Activated CD4-positive, alpha-beta memory T cell treated with anti-CD3 and anti-CD28 coated beads, Interleukin-2, amount 10 ng/mL, durations not matched to agents 7 days and 5 days (primary cell): ENCODE measurements at regions not wholly inside any gene's neighbourhood (a gene's known extent, or its start where the extent isn't known, plus 50 kb on each side); places are given as distances from the start of the nearest gene placed in this dataset.

Experiments
- CTCF ChIA-PET: fragments of 350-600 bp; sonication (Branson Sonifier 250); formaldehyde crosslinking; loops from one replicate; lab custom pipeline; 2021; ENCODE audit warnings: antibody characterized with exemption, inconsistent platforms; lab: Charles Lee
- POLR2A ChIA-PET: fragments of 350-600 bp; sonication (Branson Sonifier 250); formaldehyde crosslinking; loops from one replicate; lab custom pipeline; 2021; ENCODE audit warnings: antibody characterized with exemption; lab: Charles Lee
- DNase-seq: peaks from one replicate; pipeline ENCODE4 v3.0.0-alpha.2; 2020
- H3K27ac Mint-ChIP-seq: one replicate; pipeline ENCODE4 v1.8.0; 2021; ENCODE audit warnings: mild to moderate bottlenecking, mixed read lengths
- H3K27me3 Mint-ChIP-seq: one replicate; pipeline ENCODE4 v1.8.0; 2021; ENCODE audit warnings: mixed read lengths
- H3K36me3 Mint-ChIP-seq: one replicate; pipeline ENCODE4 v1.8.0; 2021; ENCODE audit warnings: low read depth, mixed read lengths
- H3K4me1 Mint-ChIP-seq: one replicate; pipeline ENCODE4 v1.8.0; 2021; ENCODE audit warnings: mixed read lengths
- H3K4me3 Mint-ChIP-seq: one replicate; pipeline ENCODE4 v1.8.0; 2021; ENCODE audit warnings: mild to moderate bottlenecking, mixed read lengths
- H3K9me3 Mint-ChIP-seq: one replicate; pipeline ENCODE4 v1.8.0; 2021; ENCODE audit warnings: mixed read lengths

DNA sequence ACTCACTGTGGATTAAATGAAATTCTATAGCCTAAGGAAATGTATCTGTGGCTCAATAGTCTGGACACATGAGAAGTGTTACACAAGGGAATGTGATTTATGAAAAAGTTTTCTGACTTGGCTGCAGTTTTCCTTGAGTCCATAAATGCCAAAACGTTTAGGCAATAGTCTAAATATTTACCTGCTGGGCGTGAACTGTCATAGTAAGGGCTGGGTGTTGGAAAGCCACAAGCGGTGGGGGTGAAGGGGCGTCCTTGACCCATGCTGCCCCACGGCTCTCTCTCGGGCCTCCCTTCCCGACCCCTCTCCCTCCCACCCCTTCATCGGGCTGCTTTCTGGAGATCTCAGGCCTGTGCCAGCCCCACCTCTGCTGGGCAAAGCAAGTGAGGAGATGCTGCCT lies 223.7 kb downstream of the BUB3 start:
- Mint-ChIP-seq H3K27me3 (no peaks in the 10 kb centered on the region), H3K27ac (no peak overlapping the region), H3K9me3 (no peaks in the 10 kb centered on the region), H3K4me1 (no peaks in the 10 kb centered on the region), H3K4me3 (no peak overlapping the region), H3K36me3 (no peaks in the 10 kb centered on the region)
- CTCF ChIA-PET = no interaction called here
- DNase-seq = no peak
- POLR2A ChIA-PET = no interaction called here

DNA sequence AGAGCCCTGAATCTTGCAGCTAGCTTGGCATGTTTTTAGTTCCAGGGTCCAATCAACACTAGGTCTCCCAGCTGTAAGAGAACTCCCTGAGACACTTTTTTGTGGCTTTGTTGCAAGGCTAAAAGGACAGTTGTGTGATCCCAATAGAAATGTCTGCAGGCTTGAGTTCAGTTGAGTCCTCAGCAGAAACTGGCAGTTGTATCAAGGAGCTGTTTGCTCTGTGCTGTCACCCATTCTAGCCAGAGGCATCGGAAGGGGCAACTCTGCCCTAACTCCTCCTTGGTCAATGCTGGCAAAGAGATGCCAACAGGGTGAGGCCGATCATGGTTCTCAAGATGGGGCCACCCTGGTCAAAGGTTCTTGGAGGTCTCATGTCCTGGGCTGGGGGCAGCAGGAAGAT lies 224.1 kb downstream of the BUB3 start:
- DNase-seq = no peak
- ChIA-PET POLR2A (no interaction called here), CTCF (no interaction called here)
- no peaks in the 10 kb centered on the region for H3K27me3 Mint-ChIP-seq
- H3K36me3 Mint-ChIP-seq = no peaks in the 10 kb centered on the region
- no peaks in the 10 kb centered on the region for H3K9me3 Mint-ChIP-seq
- H3K27ac Mint-ChIP-seq = no peak overlapping the region
- H3K4me3 Mint-ChIP-seq = no peak overlapping the region
- H3K4me1 Mint-ChIP-seq = no peaks in the 10 kb centered on the region

DNA sequence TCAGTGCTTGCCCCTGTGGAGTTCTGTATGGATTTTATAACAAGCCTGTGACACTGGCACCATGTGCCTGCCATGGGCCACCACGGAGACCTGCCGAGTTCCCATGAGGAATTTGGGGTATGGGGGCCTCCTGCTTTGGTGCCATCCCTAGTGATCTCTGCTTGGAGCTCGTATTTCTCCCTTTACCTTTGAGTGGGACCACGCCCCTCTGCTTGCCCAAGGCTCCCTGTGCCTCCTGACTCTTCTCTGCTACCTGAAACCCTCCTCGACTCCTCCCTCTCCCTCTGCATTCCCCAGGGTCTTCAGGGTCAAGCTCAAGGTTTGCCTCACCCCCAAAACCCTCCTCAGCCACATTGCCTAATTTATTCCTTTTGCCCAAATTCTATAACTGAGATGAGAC lies 225.0 kb downstream of the BUB3 start:
- Mint-ChIP-seq H3K4me3 (no peak overlapping the region), H3K27ac (no peak overlapping the region), H3K36me3 (no peaks in the 10 kb centered on the region), H3K4me1 (no peaks in the 10 kb centered on the region), H3K9me3 (no peaks in the 10 kb centered on the region), H3K27me3 (no peaks in the 10 kb centered on the region)
- ChIA-PET POLR2A (no interaction called here), CTCF (no interaction called here)
- DNase-seq = no peak

DNA sequence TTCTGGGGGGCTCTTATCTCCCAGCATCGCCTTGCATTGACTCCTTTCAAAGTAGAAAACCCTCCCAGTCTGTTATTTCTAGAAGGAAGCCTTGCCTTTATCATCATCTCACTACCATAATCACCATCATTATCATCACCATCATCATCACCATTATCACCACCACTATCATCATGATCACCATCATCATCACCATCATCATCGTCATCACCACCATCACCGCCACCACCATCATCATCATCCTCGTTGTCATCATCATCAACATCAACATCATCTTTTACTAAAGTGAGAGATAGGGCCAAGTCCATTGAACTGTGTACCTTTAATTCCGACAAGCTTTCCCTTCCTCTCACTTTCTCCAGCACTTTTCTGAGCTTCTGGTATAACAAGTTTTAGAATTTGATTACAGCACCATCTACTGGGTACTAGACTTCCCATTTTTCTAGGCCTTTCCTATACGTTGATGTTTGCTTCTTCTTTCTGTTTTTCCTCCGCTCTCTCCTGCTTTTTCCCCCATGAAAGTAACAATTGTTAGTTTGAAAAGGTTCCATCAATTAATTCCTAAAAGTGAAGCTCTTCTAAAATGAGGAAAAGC lies 226.4 kb downstream of the BUB3 start:
- H3K4me1 Mint-ChIP-seq = no peaks in the 10 kb centered on the region
- H3K27me3 Mint-ChIP-seq = no peaks in the 10 kb centered on the region
- ChIA-PET POLR2A (no interaction called here), CTCF (interaction anchor here (1.2 to 1.8 kb wide), 2 partner anchors 247 to 336 kb away, joined by 3 to 6 read pairs; no protein-coding TSS in a partner anchor)
- H3K4me3 Mint-ChIP-seq = no peak overlapping the region
- H3K9me3 Mint-ChIP-seq = no peaks in the 10 kb centered on the region
- DNase-seq = no peak
- H3K36me3 Mint-ChIP-seq = no peaks in the 10 kb centered on the region
- H3K27ac Mint-ChIP-seq = no peak overlapping the region

DNA sequence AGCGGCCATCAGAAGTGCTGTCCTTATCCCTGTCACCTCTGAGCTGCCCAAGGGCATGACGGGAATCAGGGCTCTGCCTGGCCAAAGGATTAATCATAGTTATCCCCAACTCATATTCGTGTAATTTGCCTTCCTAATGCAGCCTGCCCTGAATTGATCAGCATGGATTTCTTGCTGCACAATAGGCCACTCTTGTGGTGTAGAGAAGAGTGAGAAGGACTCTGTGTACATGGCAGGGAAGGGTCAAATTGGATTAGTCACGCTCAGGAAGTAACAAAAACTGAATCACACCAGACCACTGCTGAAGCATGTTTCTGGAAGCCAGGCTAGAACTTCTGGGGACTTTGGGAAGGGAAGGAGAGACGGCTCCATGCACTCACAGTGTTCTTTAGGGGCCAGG lies 227.0 kb downstream of the BUB3 start:
- no peaks in the 10 kb centered on the region for H3K27me3 Mint-ChIP-seq
- no peaks in the 10 kb centered on the region for H3K36me3 Mint-ChIP-seq
- no peak for DNase-seq
- peaks cover 2% of the 10 kb centered on the region for H3K9me3 Mint-ChIP-seq
- ChIA-PET CTCF (interaction anchor here (1.2 to 1.8 kb wide), 2 partner anchors 248 to 336 kb away, joined by 3 to 6 read pairs; no protein-coding TSS in a partner anchor), POLR2A (no interaction called here)
- H3K4me3 Mint-ChIP-seq = no peak overlapping the region
- H3K27ac Mint-ChIP-seq = no peak overlapping the region
- no peaks in the 10 kb centered on the region for H3K4me1 Mint-ChIP-seq

DNA sequence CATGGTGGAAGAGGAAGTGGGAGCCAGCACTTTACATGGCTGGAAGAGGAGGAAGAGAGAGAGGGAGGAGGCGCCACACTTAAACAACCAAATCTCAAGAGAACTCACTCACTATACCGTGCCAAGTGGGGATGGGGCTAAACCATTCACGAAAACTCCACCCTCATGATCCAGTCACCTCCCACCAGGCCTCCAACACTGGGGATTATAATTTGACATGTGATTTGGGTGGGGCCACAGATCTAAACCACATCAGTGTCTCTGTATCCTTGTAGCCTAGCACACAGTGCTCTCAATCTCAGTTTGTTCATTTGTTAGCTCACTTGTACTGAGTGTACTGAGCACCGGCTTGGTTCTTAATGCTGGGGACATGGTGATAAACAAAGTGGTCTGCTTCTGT lies 228.3 kb downstream of the BUB3 start:
- H3K27me3 Mint-ChIP-seq = no peaks in the 10 kb centered on the region
- ChIA-PET CTCF (no interaction called here), POLR2A (no interaction called here)
- no peak overlapping the region for H3K4me3 Mint-ChIP-seq
- no peaks in the 10 kb centered on the region for H3K4me1 Mint-ChIP-seq
- DNase-seq = no peak
- H3K36me3 Mint-ChIP-seq = no peaks in the 10 kb centered on the region
- H3K9me3 Mint-ChIP-seq = peaks cover 6% of the 10 kb centered on the region
- H3K27ac Mint-ChIP-seq = no peak overlapping the region

DNA sequence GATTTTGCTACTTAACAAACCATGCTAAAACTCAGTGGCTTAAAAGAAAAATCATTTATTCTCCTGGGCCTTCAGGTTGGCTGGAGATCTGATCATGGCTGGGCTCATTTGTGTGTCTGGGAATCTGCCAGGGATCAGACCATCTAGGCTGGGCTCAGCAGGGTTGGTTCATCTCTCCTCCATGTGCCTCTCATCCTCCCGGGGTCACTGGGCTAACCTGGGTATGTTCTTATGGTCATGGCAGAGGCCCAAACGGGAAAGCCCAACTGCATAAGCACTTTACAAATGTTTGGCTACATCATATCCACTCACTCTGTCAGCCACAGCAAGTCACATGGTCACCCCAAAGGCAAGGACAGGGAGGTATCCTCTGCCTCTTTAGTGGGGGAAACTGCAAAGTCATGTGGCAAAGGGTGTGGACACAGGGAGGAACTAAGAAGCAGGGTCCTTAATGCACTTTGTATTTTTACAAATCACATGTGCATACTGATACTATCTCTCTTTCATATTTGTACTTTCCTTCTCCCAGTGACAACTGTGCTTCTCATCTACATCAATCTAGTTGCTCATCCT lies 231.4 kb downstream of the BUB3 start:
- Mint-ChIP-seq H3K27ac (no peak overlapping the region), H3K36me3 (no peaks in the 10 kb centered on the region), H3K9me3 (peaks cover 10% of the 10 kb centered on the region), H3K27me3 (no peaks in the 10 kb centered on the region), H3K4me1 (no peaks in the 10 kb centered on the region), H3K4me3 (no peak overlapping the region)
- ChIA-PET CTCF (interaction anchor here (0.8 kb wide), 1 partner anchor 343 kb away, joined by 4 read pairs; no protein-coding TSS in a partner anchor), POLR2A (no interaction called here)
- DNase-seq = no peak

DNA sequence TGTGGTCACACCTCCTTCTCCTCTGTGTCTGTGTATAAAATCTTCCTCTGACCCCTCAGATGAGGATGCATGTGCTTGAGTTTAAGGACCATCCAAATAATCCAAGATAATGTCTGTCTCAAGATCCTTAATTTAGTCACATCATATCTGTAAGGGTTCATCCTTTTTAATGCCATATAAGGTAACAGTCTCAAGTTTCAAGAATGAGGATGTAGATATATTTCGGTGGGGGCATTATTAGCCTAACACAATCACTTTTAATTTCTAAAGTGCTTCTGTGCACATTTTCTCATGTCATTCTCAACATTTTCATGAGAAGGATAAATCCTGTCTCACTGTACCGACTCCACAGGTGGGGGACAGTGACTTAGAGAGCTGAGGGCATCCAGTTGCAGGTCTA lies 235.3 kb downstream of the BUB3 start:
- Mint-ChIP-seq H3K4me3 (no peak overlapping the region), H3K36me3 (no peaks in the 10 kb centered on the region), H3K27me3 (no peaks in the 10 kb centered on the region), H3K4me1 (no peaks in the 10 kb centered on the region), H3K9me3 (peaks cover 10% of the 10 kb centered on the region), H3K27ac (no peak overlapping the region)
- CTCF ChIA-PET = no interaction called here
- POLR2A ChIA-PET = no interaction called here
- no peak for DNase-seq

DNA sequence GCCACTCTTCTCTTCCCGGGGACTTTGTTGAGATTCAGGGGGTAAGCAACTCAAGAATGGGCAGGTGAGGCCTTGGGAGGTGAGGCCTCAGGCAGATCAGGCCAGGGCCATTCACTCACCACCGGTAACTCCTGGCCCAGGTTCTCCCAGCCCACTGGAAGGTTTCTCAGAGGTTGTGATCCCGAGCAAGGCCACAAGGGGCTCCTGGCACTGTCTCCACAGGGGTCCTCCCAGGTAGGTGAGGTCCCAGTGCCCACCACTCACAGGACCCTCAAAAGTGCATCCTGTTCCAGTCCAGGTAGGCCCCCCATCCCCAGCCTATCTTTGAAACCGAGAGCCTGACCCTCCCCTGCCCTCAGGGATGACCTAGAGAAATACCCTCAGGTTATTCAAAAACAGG lies 236.1 kb downstream of the BUB3 start:
- Mint-ChIP-seq H3K36me3 (no peaks in the 10 kb centered on the region), H3K27ac (no peak overlapping the region), H3K9me3 (peaks cover 10% of the 10 kb centered on the region), H3K4me3 (no peak overlapping the region), H3K27me3 (no peaks in the 10 kb centered on the region), H3K4me1 (no peaks in the 10 kb centered on the region)
- no peak for DNase-seq
- POLR2A ChIA-PET = no interaction called here
- CTCF ChIA-PET = no interaction called here

DNA sequence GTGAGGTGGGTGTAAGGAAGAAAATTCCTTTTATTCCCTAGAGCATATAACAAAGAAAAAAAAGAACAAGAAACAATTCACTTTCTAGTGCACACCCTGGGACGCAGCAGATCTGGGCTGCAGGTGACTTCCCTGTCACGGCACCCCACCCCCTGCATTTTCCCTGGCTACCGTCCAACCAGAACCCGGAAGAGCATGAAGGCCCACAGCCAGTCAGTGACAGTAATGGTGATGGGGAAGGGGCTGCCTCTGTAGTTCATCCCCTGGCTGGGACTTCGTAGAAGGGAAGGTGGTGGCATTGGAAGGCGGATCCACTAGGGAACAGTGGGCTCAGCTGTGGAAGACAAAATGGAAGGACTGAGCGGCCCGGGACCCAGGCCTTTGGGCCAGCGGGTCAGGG lies 236.7 kb downstream of the BUB3 start:
- H3K9me3 Mint-ChIP-seq = peaks cover 10% of the 10 kb centered on the region
- H3K4me1 Mint-ChIP-seq = no peaks in the 10 kb centered on the region
- no peaks in the 10 kb centered on the region for H3K36me3 Mint-ChIP-seq
- H3K27ac Mint-ChIP-seq = no peak overlapping the region
- H3K4me3 Mint-ChIP-seq = no peak overlapping the region
- ChIA-PET CTCF (no interaction called here), POLR2A (no interaction called here)
- DNase-seq = no peak
- H3K27me3 Mint-ChIP-seq = no peaks in the 10 kb centered on the region

DNA sequence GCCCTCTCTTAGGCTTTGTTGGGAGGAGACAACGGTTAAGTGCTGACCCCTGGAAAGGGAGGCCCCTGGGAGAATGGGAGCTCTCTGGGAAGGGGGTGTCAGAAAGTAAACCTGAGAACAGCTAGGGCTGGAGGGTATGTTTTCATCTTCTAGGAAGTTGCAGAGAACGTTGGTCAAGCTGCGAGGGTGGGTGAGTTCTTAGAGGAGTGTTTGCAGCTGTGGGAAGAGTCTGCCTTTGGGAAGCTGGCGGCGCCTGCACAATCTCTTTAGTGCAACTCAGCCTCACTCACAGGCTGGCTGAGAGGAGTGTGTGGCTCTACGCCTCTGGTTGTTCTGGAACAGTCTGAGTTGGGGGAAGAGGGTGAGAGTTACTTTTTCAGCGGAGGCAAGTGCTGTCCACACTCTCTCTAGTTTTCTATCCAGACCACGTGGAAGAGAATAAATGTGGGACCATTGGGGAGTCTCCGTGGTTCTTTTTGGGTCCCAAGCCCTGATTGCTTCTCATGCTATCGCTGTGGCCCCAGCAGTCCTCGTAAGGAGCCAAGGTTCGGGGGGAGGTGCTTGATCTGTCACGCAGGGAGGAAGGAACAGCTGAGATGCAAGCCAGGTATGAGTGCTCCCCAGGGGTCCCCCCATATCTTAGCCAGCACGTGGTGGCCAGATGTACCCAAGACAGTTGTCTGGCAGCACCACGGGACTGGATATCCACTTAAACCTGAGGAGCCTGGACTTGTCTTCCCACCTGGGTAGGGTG lies 237.2 kb downstream of the BUB3 start:
- ChIA-PET CTCF (no interaction called here), POLR2A (no interaction called here)
- no peak overlapping the region for H3K27ac Mint-ChIP-seq
- H3K9me3 Mint-ChIP-seq = peaks cover 8% of the 10 kb centered on the region
- DNase-seq = no peak
- no peaks in the 10 kb centered on the region for H3K4me1 Mint-ChIP-seq
- H3K27me3 Mint-ChIP-seq = no peaks in the 10 kb centered on the region
- H3K4me3 Mint-ChIP-seq = no peak overlapping the region
- H3K36me3 Mint-ChIP-seq = no peaks in the 10 kb centered on the region

DNA sequence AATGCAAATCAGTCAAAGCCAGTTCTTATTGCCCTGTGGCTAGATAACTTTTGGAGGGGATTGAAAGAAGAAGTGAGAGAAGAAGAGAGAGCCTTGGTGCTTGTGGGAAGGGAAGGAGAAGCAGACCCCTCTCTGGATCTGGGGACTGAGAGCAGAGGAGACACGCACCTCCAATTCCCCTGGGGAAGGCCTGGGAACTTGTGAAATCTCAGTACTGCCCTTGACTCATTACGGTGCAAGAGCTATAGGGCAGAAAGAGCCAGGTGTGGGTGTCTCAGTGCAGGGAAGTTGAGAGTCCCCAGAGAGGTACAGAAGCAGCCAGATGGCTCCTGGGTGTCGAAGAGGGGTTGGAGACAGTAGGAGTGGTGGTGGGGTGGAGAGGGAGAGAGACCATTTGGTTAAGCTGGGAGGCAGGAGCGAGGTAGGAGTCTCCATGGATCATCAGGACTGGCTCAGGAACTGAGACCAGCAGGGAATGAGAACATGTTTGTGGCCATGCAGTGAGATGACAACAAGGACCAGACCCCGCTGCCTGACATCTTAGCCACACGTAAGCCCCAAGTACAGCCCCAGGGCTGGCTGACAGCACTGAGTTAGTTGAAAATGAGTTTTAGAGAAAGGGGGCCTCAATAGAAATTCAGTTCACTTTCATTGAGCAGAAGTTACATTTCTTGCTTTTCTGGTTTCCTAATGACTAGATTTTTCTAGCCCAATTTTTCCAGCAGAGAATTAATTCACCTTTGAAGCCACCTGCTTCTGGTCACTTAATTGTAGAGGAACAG lies 238.2 kb downstream of the BUB3 start:
- H3K4me1 Mint-ChIP-seq = no peaks in the 10 kb centered on the region

DNA sequence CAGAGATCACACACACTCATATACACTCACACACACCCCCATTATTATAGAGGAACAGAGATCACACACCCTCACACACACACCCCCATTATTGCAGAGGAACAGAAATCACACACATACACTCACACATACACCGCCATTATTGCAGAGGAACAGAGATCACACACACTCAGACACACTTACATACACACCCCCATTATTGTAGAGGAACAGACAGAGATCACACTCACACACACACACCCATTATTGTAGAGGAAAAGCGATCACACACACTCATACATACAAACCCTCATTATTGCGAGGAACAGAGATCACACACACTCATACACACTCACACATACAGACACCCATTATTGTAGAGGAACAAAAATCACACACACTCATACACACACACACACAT lies 239.0 kb downstream of the BUB3 start:
- no peaks in the 10 kb centered on the region for H3K36me3 Mint-ChIP-seq
- no peaks in the 10 kb centered on the region for H3K4me1 Mint-ChIP-seq
- H3K27me3 Mint-ChIP-seq = no peaks in the 10 kb centered on the region
- H3K9me3 Mint-ChIP-seq = no peaks in the 10 kb centered on the region
- ChIA-PET CTCF (no interaction called here), POLR2A (no interaction called here)
- H3K4me3 Mint-ChIP-seq = no peak overlapping the region
- no peak for DNase-seq
- no peak overlapping the region for H3K27ac Mint-ChIP-seq

More for the DNA sequence above, 238.2 kb downstream of the BUB3 start:
- H3K27ac Mint-ChIP-seq = no peak overlapping the region
- no peaks in the 10 kb centered on the region for H3K36me3 Mint-ChIP-seq
- DNase-seq = no peak
- H3K27me3 Mint-ChIP-seq = no peaks in the 10 kb centered on the region
- CTCF ChIA-PET = no interaction called here
- H3K4me3 Mint-ChIP-seq = no peak overlapping the region
- POLR2A ChIA-PET = no interaction called here
- peaks cover 5% of the 10 kb centered on the region for H3K9me3 Mint-ChIP-seq
